NCI-H2196 treated with DMSO at 0.1 percent for 48 hours (cell line): ENCODE measurements at regions not wholly inside any gene's neighbourhood (a gene's known extent, or its start where the extent isn't known, plus 50 kb on each side); places are given as distances from the start of the nearest gene placed in this dataset.
"Not testable (repeated sequence)": the region's sequence is repeated elsewhere in the genome, so short reads cannot be mapped to it uniquely, and the experiment has no call there.

Source experiments
- DNase-seq: peaks from one replicate; lab custom pipeline; 2025; ENCODE audit not compliant: unreplicated experiment; lab: John Stamatoyannopoulos, UW

DNA sequence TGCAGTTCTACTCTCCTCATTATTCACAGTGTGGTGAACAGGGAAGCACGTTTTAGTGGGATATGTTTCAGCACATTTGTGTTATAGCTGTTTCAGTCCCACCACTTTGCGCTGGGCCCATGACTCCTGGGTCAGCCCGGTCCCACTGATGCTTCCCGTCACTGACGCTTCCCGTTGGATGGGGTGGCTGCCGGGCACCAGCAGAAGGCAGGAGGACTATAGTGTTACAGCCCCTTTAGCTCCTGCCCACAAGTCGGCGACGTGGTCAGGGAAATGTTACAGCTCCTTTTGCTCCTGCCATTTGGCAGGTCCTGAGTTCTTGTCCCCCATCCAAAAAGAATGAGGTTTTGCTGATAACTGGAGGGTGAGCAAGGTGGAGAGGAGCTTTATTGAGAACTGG lies 732.2 kb downstream of the NR4A2 start:
- DNase-seq: no peak

- no peak for DNase-seq
Observed at GRCh38 chr2:155599834-155600233, 732.7 kb downstream of the NR4A2 start.

DNA sequence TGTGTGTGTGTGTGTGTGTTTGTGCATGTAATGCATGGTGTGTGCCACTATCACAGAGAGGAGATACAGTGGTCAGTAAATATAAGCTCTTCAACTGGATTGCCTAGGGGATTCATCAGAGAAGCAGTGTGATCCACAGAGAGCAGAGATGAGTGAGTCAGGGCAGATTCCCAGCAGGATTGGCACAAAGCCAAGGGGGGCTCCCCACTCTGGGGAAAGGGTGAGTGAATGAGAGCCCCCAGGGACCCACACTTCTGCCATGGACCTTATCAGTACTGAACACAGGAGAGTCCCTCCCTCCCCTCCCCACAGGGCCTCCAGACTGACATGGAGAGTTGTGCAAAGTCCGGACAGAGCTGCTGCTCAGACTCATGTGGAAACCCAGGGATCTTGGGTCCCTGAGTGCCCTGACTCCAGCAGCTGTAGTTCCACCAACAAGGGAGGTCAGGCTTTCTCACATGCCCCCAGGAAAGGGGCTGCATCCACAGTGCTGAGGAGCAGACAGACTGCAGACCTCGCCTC lies 748.8 kb downstream of the NR4A2 start:
- DNase-seq: no peak

DNA sequence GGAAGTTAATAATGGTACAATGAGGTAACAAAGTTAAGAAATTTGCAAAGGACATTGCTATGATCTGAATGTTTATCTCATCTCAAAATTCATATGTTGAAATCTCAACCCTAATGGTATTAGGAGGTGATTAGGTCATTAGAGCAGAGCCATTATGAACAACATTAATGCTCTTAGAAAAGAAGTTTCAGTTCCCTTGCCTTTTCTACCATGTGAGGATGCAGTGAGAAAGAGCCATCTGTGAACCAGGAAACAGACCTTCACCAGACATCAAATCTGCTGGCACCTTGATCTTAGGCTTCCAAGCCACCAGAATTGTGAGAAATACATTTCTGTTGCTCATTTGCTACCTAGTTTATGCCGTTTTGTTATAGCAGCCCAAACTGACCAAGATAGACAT lies 757.6 kb downstream of the NR4A2 start:
- no peak for DNase-seq

- DNase-seq: no peak
Observed at GRCh38 chr2:155547571-155547970, 785.0 kb downstream of the NR4A2 start.

- DNase-seq: no peak
Observed at GRCh38 chr2:155546721-155547555, 785.6 kb downstream of the NR4A2 start.

DNA sequence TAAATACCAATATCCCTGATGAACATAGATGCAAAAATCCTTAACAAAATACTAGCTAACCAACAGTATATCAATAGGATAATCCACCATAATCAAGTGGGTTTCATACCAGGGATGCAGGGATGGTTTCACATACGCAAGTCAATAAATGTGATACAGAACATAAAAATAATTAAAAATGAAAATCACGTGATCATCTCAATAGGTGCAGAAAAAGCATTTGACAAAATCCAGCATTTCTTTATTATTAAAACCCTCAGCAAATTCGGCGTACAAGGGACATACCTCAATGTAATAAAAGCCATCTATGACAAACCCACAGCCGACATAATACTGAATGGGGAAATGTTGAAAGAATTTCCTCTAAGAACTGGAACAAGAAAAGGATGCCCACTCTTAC lies 793.5 kb downstream of the NR4A2 start:
- DNase-seq: not testable (repeated sequence)

GRCh38 chr2:155528034-155528433 lies 804.5 kb downstream of the NR4A2 start:
- no peak for DNase-seq

DNA sequence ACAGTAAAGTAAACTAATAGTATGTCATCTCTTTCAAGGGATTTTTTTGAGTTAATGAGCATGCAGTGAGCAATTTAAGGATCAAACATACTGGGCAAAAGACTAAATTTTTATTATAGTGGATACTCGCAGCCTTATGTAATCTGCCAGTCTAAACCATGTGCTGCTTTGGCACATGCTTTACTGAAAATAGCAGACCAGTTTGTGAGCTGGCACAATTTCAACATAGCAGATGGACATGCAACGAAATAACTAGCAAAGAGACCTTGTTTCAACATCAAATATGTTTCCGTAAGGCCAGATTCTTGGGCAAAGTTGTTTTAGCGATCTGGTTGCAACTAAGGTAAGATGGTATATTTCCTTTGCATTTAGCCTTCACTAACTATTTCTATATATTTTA lies 807.3 kb downstream of the NR4A2 start:
- DNase-seq: no peak

DNA sequence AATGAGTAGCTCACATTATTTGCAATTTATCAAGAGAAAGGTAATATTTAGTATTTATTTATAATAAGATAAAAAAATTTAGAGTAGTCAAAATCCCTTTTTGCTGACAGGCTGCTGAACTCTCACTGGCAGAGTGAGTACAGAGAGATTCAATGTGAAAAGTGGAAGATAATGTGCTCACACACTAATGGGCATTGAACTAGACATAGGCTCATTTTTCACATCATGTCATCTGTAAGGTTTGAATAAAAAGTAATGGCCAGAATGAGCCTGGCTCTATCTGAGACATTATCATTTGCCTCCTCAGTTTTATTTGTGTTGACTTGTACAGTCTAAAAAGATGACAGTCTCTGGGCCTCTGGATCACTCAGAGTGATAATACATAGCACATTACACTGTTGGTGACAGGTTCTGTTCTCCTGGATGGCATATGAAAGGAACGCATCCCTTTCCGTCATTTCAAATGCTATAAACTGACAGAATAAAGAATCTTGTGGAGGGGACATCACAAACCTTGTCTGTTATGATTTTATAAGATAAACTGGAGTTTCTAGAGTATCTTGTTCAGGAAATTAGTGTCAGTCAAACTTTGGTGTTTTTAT lies 812.9 kb downstream of the NR4A2 start:
- no peak for DNase-seq

DNA sequence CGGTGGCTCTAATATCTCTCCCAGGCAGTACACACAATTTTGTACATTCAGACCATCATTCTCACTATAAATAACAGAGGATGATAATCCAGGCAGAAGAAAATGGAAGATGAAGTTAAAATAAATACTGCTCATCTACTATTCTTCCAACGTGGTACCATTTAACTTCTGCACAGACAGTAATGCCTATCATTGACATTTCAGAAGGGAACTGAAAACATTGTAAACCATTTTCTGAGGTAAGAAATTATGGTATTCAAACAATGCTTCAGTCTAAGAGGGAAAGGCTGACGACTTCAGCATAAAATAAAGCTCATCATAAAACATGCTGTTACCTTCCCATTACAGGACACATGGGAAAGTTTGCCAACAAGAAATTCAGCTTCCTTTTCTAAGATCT lies 814.4 kb downstream of the NR4A2 start:
- DNase-seq: no peak

DNA sequence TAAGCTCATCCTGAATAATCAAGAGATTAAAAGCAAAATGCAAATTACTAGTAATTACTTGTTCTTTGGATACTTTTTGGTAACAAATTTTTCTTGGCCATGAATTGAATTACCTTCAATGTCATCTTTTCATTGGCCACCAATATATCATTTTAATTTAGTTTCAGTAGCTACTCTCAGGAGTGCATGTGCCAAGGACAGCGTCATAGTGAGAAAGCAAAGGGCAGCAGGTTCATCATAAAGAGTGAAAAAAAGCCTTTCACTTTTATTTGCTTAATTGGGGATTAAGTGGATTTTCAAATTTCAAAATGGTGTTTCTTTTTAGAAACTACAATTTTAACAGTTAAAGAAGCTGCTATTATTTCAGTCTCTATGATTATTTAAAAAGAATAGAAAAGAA lies 815.2 kb downstream of the NR4A2 start:
- DNase-seq: no peak

GRCh38 chr2:155513248-155513647 lies 814.8 kb downstream of the KCNJ3 start:
- DNase-seq: no peak

DNA sequence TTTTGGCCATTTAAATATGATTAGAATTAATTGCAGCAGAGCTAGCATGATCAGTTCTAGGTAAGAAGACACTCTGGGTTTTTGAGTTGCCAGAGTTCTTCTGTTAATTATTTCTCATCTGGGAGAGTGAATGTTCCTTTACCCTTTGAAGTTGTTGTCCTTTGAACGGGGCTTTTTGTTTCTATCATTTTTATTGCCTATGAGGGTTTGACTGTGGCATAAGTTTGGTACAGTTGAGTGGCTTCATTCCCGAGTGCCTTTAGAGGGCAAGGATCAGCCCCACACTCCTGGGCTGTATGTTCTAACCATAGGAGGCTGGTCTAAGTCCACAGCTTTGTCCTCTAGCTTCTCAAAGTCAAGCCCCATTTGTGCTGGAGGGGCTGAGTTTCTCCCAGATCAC lies 804.3 kb downstream of the KCNJ3 start:
- no peak for DNase-seq

GRCh38 chr2:155498106-155498505 lies 799.6 kb downstream of the KCNJ3 start:
- no peak for DNase-seq

DNA sequence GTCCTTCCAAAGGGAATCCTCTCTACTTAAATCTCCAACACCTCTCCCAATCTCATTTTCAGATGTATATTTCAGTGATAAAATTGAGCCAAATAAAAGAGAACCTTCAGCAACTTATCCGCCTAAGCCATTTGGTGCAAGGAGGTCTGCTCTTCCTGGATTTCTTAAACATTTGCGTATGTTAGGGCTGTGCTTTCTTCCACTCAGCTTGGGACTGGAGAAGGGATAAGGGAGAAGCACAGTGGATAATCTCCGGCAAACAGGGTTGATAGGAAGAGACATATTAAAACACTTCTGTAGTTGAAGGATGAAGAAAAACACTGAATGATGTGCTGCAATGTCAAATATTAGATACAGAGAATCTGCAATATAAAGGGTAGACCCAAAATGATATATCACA lies 796.2 kb downstream of the KCNJ3 start:
- DNase-seq: no peak

- no peak for DNase-seq
Observed at GRCh38 chr2:155485141-155485842, 786.8 kb downstream of the KCNJ3 start.

DNA sequence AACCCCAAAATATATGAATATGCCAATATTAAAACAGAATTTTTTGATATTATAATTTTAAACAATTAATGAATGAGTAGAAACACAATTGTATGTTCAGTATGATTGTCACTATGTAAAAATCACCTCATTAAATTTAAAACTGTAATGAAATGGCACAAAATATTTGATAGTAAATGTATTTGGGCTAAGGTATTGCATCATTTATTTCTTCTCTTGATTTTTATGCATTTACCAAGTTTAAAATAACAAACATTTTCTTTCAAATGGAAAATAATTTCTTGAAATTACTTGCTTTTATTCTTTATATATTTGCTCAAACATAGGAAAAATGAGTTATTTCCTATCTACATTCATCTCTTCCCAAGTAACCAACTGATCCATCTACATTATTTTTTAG lies 782.6 kb downstream of the KCNJ3 start:
- no peak for DNase-seq

DNA sequence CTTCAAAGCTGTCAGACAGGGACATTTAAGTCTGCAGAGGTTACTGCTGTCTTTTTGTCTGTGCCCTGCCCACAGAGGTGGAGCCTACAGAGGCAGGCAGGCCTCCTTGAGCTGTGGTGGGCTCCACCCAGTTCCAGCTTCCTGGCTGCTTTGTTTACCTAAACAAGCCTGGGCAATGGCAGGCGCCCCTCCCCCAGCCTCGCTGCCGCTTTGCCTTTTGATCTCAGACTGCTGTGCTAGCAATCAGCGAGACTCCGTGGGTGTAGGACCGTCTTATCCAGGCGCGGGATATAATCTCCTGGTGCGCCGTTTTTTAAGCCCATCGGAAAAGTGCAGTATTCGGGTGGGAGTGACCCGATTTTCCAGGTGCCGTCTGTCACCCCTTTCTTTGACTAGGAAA lies 773.5 kb downstream of the KCNJ3 start:
- DNase-seq: not testable (repeated sequence)

DNA sequence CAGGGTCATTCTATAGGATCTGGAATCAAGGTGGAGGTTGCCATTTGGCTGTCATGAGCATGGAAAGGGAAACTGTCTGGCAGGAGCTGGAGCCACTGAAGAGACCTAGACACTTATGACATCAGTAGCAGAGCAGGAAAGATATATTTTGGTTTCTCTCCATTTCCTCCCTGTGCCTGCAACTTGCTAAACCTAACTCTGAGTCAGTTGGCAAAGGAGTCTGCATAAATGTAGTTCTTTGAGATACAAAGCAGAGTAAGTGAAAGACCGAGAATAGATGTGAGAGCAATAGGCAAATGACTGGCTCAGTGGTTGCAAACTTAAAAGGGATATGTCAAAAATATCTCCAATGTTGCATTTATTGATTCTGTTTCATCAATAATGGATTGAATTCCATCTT lies 757.7 kb downstream of the KCNJ3 start:
- DNase-seq: no peak

GRCh38 chr2:155442755-155443372 lies 744.4 kb downstream of the KCNJ3 start:
- DNase-seq: no peak
